ENCODE measurements at regions not wholly inside any gene's neighbourhood (a gene's known extent, or its start where the extent isn't known, plus 50 kb on each side); places are given as distances from the start of the nearest gene placed in this dataset.

GRCh38 chr11:33635161-33635560 is 65.5 kb downstream of the C11orf91 start:
- Mint-ChIP-seq H3K27ac (ENCODE audit: low read depth, unreplicated experiment) (no peak overlapping the region), H3K27me3 (ENCODE audit: insufficient read depth, unreplicated experiment) (no peaks in the 10 kb centered on the region), H3K4me3 (ENCODE audit: unreplicated experiment) (no peak overlapping the region), H3K9me3 (ENCODE audit: unreplicated experiment) (no peaks in the 10 kb centered on the region), H3K36me3 (ENCODE audit: insufficient read depth, unreplicated experiment) (no peaks in the 10 kb centered on the region), H3K4me1 (ENCODE audit: insufficient read depth, unreplicated experiment) (peaks cover 32% of the 10 kb centered on the region)
- ChIA-PET CTCF (interaction anchor here (0.7 to 2.1 kb wide), 4 partner anchors 51 to 194 kb away, joined by 3 to 9 read pairs (median 3); no protein-coding TSS in a partner anchor), POLR2A (interaction anchor here (1.0 to 4.7 kb wide), 10 partner anchors 12 to 474 kb away, joined by 3 to 41 read pairs (median 4); partner anchors contain the start of genes CD59 and CSTF3)
- intact Hi-C loops (cut with micrococcal nuclease) = loop anchor here (5.0 kb wide), 1 partner anchor 57 kb away; no protein-coding TSS in a partner anchor
- no peak for TF ChIP-seq CTCF (IDR thresholded peaks at IDR 0.05; ENCODE audit: unreplicated experiment)
- peak; percentile 90 for DNase-seq (ENCODE audit: unreplicated experiment)
- BruUV-seq (replicated peaks) = no TSS peak

- POLR2A ChIA-PET = interaction anchor here (1.1 to 4.7 kb wide), 9 partner anchors 13 to 101 kb away, joined by 3 to 41 read pairs (median 4); partner anchors contain the start of gene CD59
These were observed 66.3 kb downstream of the C11orf91 start for GRCh38 chr11:33634291-33634834.

GRCh38 chr11:33633251-33634003 is 67.2 kb downstream of the C11orf91 start:
- peak; percentile 95 for DNase-seq (ENCODE audit: unreplicated experiment)
- intact Hi-C loops (cut with micrococcal nuclease) = no loop called here
- H3K36me3 Mint-ChIP-seq (ENCODE audit: insufficient read depth, unreplicated experiment) = no peaks in the 10 kb centered on the region
- peaks cover 32% of the 10 kb centered on the region for H3K4me1 Mint-ChIP-seq (ENCODE audit: insufficient read depth, unreplicated experiment)
- peak overlapping the region; percentile 90 for H3K27ac Mint-ChIP-seq (ENCODE audit: low read depth, unreplicated experiment)
- TF ChIP-seq CTCF (IDR thresholded peaks at IDR 0.05; ENCODE audit: unreplicated experiment) = no peak
- H3K27me3 Mint-ChIP-seq (ENCODE audit: insufficient read depth, unreplicated experiment) = no peaks in the 10 kb centered on the region
- peak overlapping the region; percentile 44 for H3K4me3 Mint-ChIP-seq (ENCODE audit: unreplicated experiment)
- BruUV-seq (replicated peaks) = no TSS peak
- ChIA-PET CTCF (interaction anchor here (0.6 to 2.1 kb wide), 7 partner anchors 13 to 408 kb away, joined by 3 to 9 read pairs (median 4); no protein-coding TSS in a partner anchor), POLR2A (interaction anchor here (0.6 to 4.7 kb wide), 9 partner anchors 11 to 473 kb away, joined by 3 to 41 read pairs (median 4); no protein-coding TSS in a partner anchor)
- no peaks in the 10 kb centered on the region for H3K9me3 Mint-ChIP-seq (ENCODE audit: unreplicated experiment)

More at GRCh38 chr11:33634291-33634834, 66.3 kb downstream of the C11orf91 start:
- Mint-ChIP-seq H3K36me3 (ENCODE audit: insufficient read depth, unreplicated experiment) (no peaks in the 10 kb centered on the region), H3K27ac (ENCODE audit: low read depth, unreplicated experiment) (peak overlapping the region; percentile 90), H3K4me3 (ENCODE audit: unreplicated experiment) (no peak overlapping the region), H3K27me3 (ENCODE audit: insufficient read depth, unreplicated experiment) (no peaks in the 10 kb centered on the region), H3K4me1 (ENCODE audit: insufficient read depth, unreplicated experiment) (peaks cover 32% of the 10 kb centered on the region), H3K9me3 (ENCODE audit: unreplicated experiment) (no peaks in the 10 kb centered on the region)
- peak; percentile 80 for DNase-seq (ENCODE audit: unreplicated experiment)
- BruUV-seq (replicated peaks) = no TSS peak
- CTCF ChIA-PET = interaction anchor here (0.6 to 2.1 kb wide), 5 partner anchors 14 to 409 kb away, joined by 3 to 9 read pairs (median 4); no protein-coding TSS in a partner anchor
- intact Hi-C loops (cut with micrococcal nuclease) = no loop called here
- TF ChIP-seq CTCF (IDR thresholded peaks at IDR 0.05; ENCODE audit: unreplicated experiment) = no peak

GRCh38 chr11:33631749-33632091 is 68.9 kb downstream of the C11orf91 start:
- H3K9me3 Mint-ChIP-seq (ENCODE audit: unreplicated experiment) = no peaks in the 10 kb centered on the region
- BruUV-seq (replicated peaks) = no TSS peak
- no peak overlapping the region for H3K4me3 Mint-ChIP-seq (ENCODE audit: unreplicated experiment)
- intact Hi-C loops (cut with micrococcal nuclease) = no loop called here
- no peaks in the 10 kb centered on the region for H3K36me3 Mint-ChIP-seq (ENCODE audit: insufficient read depth, unreplicated experiment)
- POLR2A ChIA-PET = interaction anchor here (0.9 to 1.2 kb wide), 2 partner anchors 11 to 60 kb away, joined by 3 read pairs; no protein-coding TSS in a partner anchor
- no peak overlapping the region for H3K27ac Mint-ChIP-seq (ENCODE audit: low read depth, unreplicated experiment)
- DNase-seq (ENCODE audit: unreplicated experiment) = no peak
- no peaks in the 10 kb centered on the region for H3K27me3 Mint-ChIP-seq (ENCODE audit: insufficient read depth, unreplicated experiment)
- peaks cover 32% of the 10 kb centered on the region for H3K4me1 Mint-ChIP-seq (ENCODE audit: insufficient read depth, unreplicated experiment)
- TF ChIP-seq CTCF (IDR thresholded peaks at IDR 0.05; ENCODE audit: unreplicated experiment) = no peak
- CTCF ChIA-PET = interaction anchor here (0.9 kb wide), 1 partner anchor 10 kb away, joined by 3 read pairs; no protein-coding TSS in a partner anchor
